ENCODE measurements at regions not wholly inside any gene's neighbourhood (a gene's known extent, or its start where the extent isn't known, plus 50 kb on each side); places are given as distances from the start of the nearest gene placed in this dataset.

DNA sequence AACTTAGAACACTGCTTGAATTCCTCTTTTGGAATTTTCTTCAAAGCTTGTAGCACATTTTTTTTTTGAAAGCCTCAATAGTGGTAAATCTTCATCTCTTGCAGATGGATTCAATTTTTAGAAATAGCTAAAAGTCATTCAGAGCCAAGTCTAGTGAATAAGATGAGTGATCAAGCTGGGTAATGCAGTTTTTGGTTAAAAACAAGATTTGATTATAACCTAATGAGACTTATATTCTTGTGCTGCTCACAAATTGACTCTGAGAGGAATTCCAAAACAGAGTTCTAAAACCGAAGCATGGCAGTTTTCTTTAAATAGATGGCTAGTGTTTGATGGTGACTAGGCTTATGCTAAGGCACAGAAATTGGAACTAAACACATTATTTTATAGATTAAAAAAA lies 2072.6 kb upstream of the CELF4 start:
- no peak for TF ChIP-seq YY1 (IDR thresholded peaks at IDR 0.05; ENCODE audit: insufficient read depth, insufficient read length)
- TF ChIP-seq ZNF274 (IDR thresholded peaks at IDR 0.05; ENCODE audit: low read depth, low read length) = no peak

Measured in NT2/D1 (cell line).